Activated CD8-positive, alpha-beta T cell treated with anti-CD3 and anti-CD28 coated beads for 36 hours (primary cell): ENCODE measurements at regions not wholly inside any gene's neighbourhood (a gene's known extent, or its start where the extent isn't known, plus 50 kb on each side); places are given as distances from the start of the nearest gene placed in this dataset.
"Not testable (repeated sequence)": the region's sequence is repeated elsewhere in the genome, so short reads cannot be mapped to it uniquely, and the experiment has no call there.

Experiments
- ATAC-seq: fragments of 200-7000 bp; cut with Tn5 transposase; one replicate; pipeline ENCODE4 v1.10.0; 2021; ENCODE audit warnings: mild to moderate bottlenecking, moderate library complexity
- CTCF ChIA-PET: fragments of 350-600 bp; sonication (Branson Sonifier 250); formaldehyde crosslinking; loops from one replicate; lab custom pipeline; 2021; ENCODE audit warnings: antibody characterized with exemption; lab: Charles Lee
- POLR2A ChIA-PET: fragments of 350-600 bp; sonication (Branson Sonifier 250); formaldehyde crosslinking; loops from one replicate; lab custom pipeline; 2021; ENCODE audit warnings: antibody characterized with exemption; lab: Charles Lee
- DNase-seq: peaks from one replicate; pipeline ENCODE4 v3.0.0-alpha.2; 2020
- H3K27ac Mint-ChIP-seq: one replicate; pipeline ENCODE4 v1.8.0; 2021; ENCODE audit warnings: mild to moderate bottlenecking, mixed read lengths
- H3K27me3 Mint-ChIP-seq: one replicate; pipeline ENCODE4 v1.8.0; 2021; ENCODE audit warnings: mixed read lengths
- H3K36me3 Mint-ChIP-seq: one replicate; pipeline ENCODE4 v1.8.0; 2021; ENCODE audit warnings: low read depth, mixed read lengths
- H3K4me1 Mint-ChIP-seq: one replicate; pipeline ENCODE4 v1.8.0; 2021; ENCODE audit warnings: low read depth, mixed read lengths
- H3K4me3 Mint-ChIP-seq: one replicate; pipeline ENCODE4 v1.8.0; 2021; ENCODE audit warnings: mild to moderate bottlenecking, moderate library complexity, mixed read lengths
- H3K9me3 Mint-ChIP-seq: one replicate; pipeline ENCODE4 v1.8.0; 2021; ENCODE audit warnings: mixed read lengths
- intact Hi-C: fragments of 100-400 bp; cut with micrococcal nuclease; formaldehyde crosslinking; loops from one replicate; pipeline ENCODE4 v1.10.0; 2022
- TF ChIP-seq, protein P1 (sequence below): fragments of 200-600 bp; IDR thresholded peaks from one replicate; pipeline ENCODE4 v1.8.0; 2022; ENCODE audit warnings: antibody characterized with exemption, mild to moderate bottlenecking

- peaks cover 12% of the 10 kb centered on the region for H3K9me3 Mint-ChIP-seq
- no peak for DNase-seq
- ATAC-seq = no peak
- no peaks in the 10 kb centered on the region for H3K36me3 Mint-ChIP-seq
- H3K27ac Mint-ChIP-seq = no peak overlapping the region
- TF ChIP-seq, protein P1, sequence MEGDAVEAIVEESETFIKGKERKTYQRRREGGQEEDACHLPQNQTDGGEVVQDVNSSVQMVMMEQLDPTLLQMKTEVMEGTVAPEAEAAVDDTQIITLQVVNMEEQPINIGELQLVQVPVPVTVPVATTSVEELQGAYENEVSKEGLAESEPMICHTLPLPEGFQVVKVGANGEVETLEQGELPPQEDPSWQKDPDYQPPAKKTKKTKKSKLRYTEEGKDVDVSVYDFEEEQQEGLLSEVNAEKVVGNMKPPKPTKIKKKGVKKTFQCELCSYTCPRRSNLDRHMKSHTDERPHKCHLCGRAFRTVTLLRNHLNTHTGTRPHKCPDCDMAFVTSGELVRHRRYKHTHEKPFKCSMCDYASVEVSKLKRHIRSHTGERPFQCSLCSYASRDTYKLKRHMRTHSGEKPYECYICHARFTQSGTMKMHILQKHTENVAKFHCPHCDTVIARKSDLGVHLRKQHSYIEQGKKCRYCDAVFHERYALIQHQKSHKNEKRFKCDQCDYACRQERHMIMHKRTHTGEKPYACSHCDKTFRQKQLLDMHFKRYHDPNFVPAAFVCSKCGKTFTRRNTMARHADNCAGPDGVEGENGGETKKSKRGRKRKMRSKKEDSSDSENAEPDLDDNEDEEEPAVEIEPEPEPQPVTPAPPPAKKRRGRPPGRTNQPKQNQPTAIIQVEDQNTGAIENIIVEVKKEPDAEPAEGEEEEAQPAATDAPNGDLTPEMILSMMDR = no peak
- H3K4me3 Mint-ChIP-seq = no peak overlapping the region
- no peaks in the 10 kb centered on the region for H3K27me3 Mint-ChIP-seq
- no peaks in the 10 kb centered on the region for H3K4me1 Mint-ChIP-seq
- ChIA-PET CTCF (no interaction called here), POLR2A (no interaction called here)
- intact Hi-C loops = no loop called here
Measured at GRCh38 chr13:64130171-64130570, 2714.5 kb upstream of the PCDH20 start.

- Mint-ChIP-seq H3K27me3 (no peaks in the 10 kb centered on the region), H3K36me3 (no peaks in the 10 kb centered on the region), H3K4me3 (no peak overlapping the region), H3K4me1 (no peaks in the 10 kb centered on the region), H3K27ac (no peak overlapping the region), H3K9me3 (peaks cover 4% of the 10 kb centered on the region)
- POLR2A ChIA-PET = no interaction called here
- DNase-seq (no peak), ATAC-seq (no peak)
- TF ChIP-seq, protein P1 = no peak
- CTCF ChIA-PET = no interaction called here
- intact Hi-C loops = no loop called here
Measured at GRCh38 chr13:64127856-64128255, 2712.2 kb upstream of the PCDH20 start.

- POLR2A ChIA-PET = no interaction called here
- DNase-seq (no peak), ATAC-seq (no peak)
- Mint-ChIP-seq H3K27ac (no peak overlapping the region), H3K27me3 (no peaks in the 10 kb centered on the region), H3K36me3 (no peaks in the 10 kb centered on the region), H3K4me1 (no peaks in the 10 kb centered on the region), H3K4me3 (no peak overlapping the region), H3K9me3 (peaks cover 2% of the 10 kb centered on the region)
- CTCF ChIA-PET = no interaction called here
- TF ChIP-seq, protein P1 = no peak
- intact Hi-C loops = no loop called here
Measured at GRCh38 chr13:64127192-64127591, 2711.5 kb upstream of the PCDH20 start.

DNA sequence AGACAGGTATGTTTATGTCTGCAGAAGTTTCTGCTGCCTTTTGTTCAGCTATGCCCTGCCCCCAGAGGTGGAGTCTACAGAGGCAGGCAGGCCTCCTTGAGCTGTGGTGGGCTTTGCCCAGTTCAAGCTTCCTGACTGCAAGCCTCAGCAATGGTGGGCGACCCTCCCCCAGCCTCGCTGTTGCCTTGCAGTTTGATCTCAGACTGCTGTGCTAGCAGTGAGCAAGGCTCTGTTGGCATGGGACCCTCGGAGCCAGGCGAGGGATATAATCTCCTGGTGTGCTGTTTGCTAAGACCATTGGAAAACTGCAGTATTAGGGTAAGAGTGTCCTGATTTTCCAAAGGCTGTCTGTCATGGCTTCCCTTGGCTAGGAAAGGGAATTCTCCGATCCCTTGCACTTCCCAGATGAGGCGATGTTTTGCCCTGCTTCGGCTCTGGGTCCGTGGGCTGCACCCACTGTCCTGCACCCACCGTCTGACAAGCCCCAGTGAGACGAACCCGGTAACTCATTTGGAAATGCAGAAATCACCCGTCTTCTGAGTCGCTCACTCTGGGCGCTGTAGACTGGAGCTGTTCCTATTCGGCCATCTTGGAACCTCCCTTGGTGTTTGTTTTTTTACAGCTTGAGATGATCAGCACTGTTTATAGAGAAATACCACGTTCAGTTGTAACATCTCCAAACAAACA is 2705.5 kb upstream of the PCDH20 start:
- POLR2A ChIA-PET, H3K27me3 Mint-ChIP-seq, H3K4me3 Mint-ChIP-seq, ATAC-seq, intact Hi-C loops, H3K4me1 Mint-ChIP-seq, DNase-seq, H3K36me3 Mint-ChIP-seq, H3K27ac Mint-ChIP-seq, CTCF ChIA-PET: not testable (repeated sequence)
- peaks cover 12% of the 10 kb centered on the region for H3K9me3 Mint-ChIP-seq

GRCh38 chr13:64099994-64100393 is 2684.3 kb upstream of the PCDH20 start:
- ATAC-seq = no peak
- H3K4me3 Mint-ChIP-seq = no peak overlapping the region
- no peaks in the 10 kb centered on the region for H3K27me3 Mint-ChIP-seq
- CTCF ChIA-PET = no interaction called here
- H3K36me3 Mint-ChIP-seq = no peaks in the 10 kb centered on the region
- intact Hi-C loops = no loop called here
- POLR2A ChIA-PET = no interaction called here
- TF ChIP-seq, protein P1 = no peak
- peaks cover 4% of the 10 kb centered on the region for H3K9me3 Mint-ChIP-seq
- no peaks in the 10 kb centered on the region for H3K4me1 Mint-ChIP-seq
- H3K27ac Mint-ChIP-seq = no peak overlapping the region
- DNase-seq = no peak
